A673 (cell line): ENCODE measurements at regions not wholly inside any gene's neighbourhood (a gene's known extent, or its start where the extent isn't known, plus 50 kb on each side); places are given as distances from the start of the nearest gene placed in this dataset.
A peak's percentile ranks its signal among the peaks of the same experiment; 100 is the strongest.

ENCODE experiments used
- BruUV-seq: library from RNA; stranded (reverse); fragments of 400-500 nt; replicated peaks from 2 replicates; lab custom pipeline; 2021; lab: Mats Ljungman, UMichigan
- CTCF ChIA-PET: fragments of 300-600 bp; sonication (Branson Sonifier 250); formaldehyde crosslinking; loops from one replicate; lab custom pipeline; 2022; ENCODE audit warnings: antibody characterized with exemption; lab: Charles Lee
- POLR2A ChIA-PET: fragments of 300-600 bp; sonication (Branson Sonifier 250); formaldehyde crosslinking; loops from one replicate; lab custom pipeline; 2022; ENCODE audit warnings: antibody characterized with exemption; ENCODE audit not compliant: low non-redundant PET; lab: Charles Lee
- DNase-seq: peaks from one replicate; pipeline ENCODE4 v3.0.0-alpha.2; 2015; ENCODE audit warnings: low spot score
- H3K27ac ChIP-seq: fragments of 200-600 bp; sonication (generic); 2 replicates; pipeline ENCODE4 v1.5.1; 2016; ENCODE audit warnings: mixed run types, low read depth, mild to moderate bottlenecking, mixed read lengths, antibody characterized with exemption, low read length; ENCODE audit not compliant: poor library complexity, severe bottlenecking
- H3K27me3 ChIP-seq: fragments of 200-600 bp; sonication (generic); replicated peaks from 2 replicates; pipeline ENCODE4 v1.6.1; 2017; ENCODE audit warnings: mixed run types, low read depth, mild to moderate bottlenecking, mixed read lengths, antibody characterized with exemption, low read length; ENCODE audit not compliant: insufficient read depth, poor library complexity
- H3K36me3 ChIP-seq: fragments of 200-600 bp; sonication (generic); 2 replicates; pipeline ENCODE4 v1.6.1; 2016; ENCODE audit warnings: mixed run types, mild to moderate bottlenecking, mixed read lengths, antibody characterized with exemption, low read length; ENCODE audit not compliant: insufficient read depth, poor library complexity, severe bottlenecking
- H3K4me1 ChIP-seq: fragments of 200-600 bp; sonication (generic); 2 replicates; pipeline ENCODE4 v1.6.1; 2017; ENCODE audit warnings: mixed run types, mild to moderate bottlenecking, mixed read lengths, antibody characterized with exemption, low read length; ENCODE audit not compliant: insufficient read depth, poor library complexity, severe bottlenecking
- H3K4me3 ChIP-seq: fragments of 200-600 bp; sonication (generic); 2 replicates; pipeline ENCODE4 v1.5.1; 2016; ENCODE audit warnings: low read depth, mixed run types, mild to moderate bottlenecking, mixed read lengths, low read length; ENCODE audit not compliant: poor library complexity, severe bottlenecking
- H3K9me3 ChIP-seq: fragments of 200-600 bp; sonication (generic); 2 replicates; pipeline ENCODE4 v1.6.1; 2016; ENCODE audit warnings: mixed run types, low read depth, mild to moderate bottlenecking, mixed read lengths, antibody characterized with exemption, low read length; ENCODE audit not compliant: poor library complexity, severe bottlenecking
- CTCF ChIP-seq: fragments of 300-800, 200-600 bp; sonication (generic); conservative IDR thresholded peaks from 2 replicates; pipeline ENCODE4 v1.5.1; 2017; ENCODE audit warnings: low read depth, mild to moderate bottlenecking, antibody characterized with exemption, low read length, moderate library complexity, mixed read lengths
- EZH2 ChIP-seq: fragments of 200-600 bp; sonication (generic); IDR thresholded peaks from 2 replicates; pipeline ENCODE4 v1.6.1; 2017; ENCODE audit warnings: borderline replicate concordance, low read depth, mild to moderate bottlenecking, mixed read lengths, antibody characterized with exemption, low read length; ENCODE audit not compliant: poor library complexity, severe bottlenecking
- intact Hi-C: fragments of 100-400 bp; cut with micrococcal nuclease; formaldehyde crosslinking; loops from one replicate; pipeline ENCODE4 v1.10.0; 2022; ENCODE audit not compliant: unreplicated experiment

GRCh38 chr14:28870033-28870564 is 103.5 kb downstream of the FOXG1 start:
- ChIA-PET CTCF (no interaction called here), POLR2A (no interaction called here)
- Histone ChIP-seq H3K4me3 (no peak overlapping the region), H3K27me3 (peaks cover 7% of the 10 kb centered on the region), H3K36me3 (no peaks in the 10 kb centered on the region), H3K4me1 (no peaks in the 10 kb centered on the region), H3K27ac (no peak overlapping the region), H3K9me3 (no peaks in the 10 kb centered on the region)
- BruUV-seq, result no TSS peak
- intact Hi-C loops, result no loop called here
- no peak for DNase-seq
- TF ChIP-seq EZH2, result no peak
- TF ChIP-seq CTCF, result no peak

- intact Hi-C loops, result no loop called here
- no peak overlapping the region for H3K4me3 ChIP-seq
- H3K36me3 ChIP-seq, result no peaks in the 10 kb centered on the region
- no peaks in the 10 kb centered on the region for H3K9me3 ChIP-seq
- DNase-seq, result peak; percentile 1
- no peaks in the 10 kb centered on the region for H3K4me1 ChIP-seq
- no TSS peak for BruUV-seq
- peaks cover 30% of the 10 kb centered on the region for H3K27me3 ChIP-seq
- no peak overlapping the region for H3K27ac ChIP-seq
- TF ChIP-seq CTCF (no peak), EZH2 (no peak)
- CTCF ChIA-PET, result no interaction called here
- POLR2A ChIA-PET, result no interaction called here
These were observed 109.5 kb downstream of the FOXG1 start for GRCh38 chr14:28875934-28876571.

- Histone ChIP-seq H3K27ac (no peak overlapping the region), H3K27me3 (peaks cover 33% of the 10 kb centered on the region), H3K4me3 (no peak overlapping the region), H3K4me1 (no peaks in the 10 kb centered on the region), H3K9me3 (no peaks in the 10 kb centered on the region), H3K36me3 (no peaks in the 10 kb centered on the region)
- intact Hi-C loops, result no loop called here
- ChIA-PET POLR2A (no interaction called here), CTCF (no interaction called here)
- no TSS peak for BruUV-seq
- TF ChIP-seq EZH2, result no peak
- TF ChIP-seq CTCF, result no peak
- DNase-seq, result no peak
These were observed 110.0 kb downstream of the FOXG1 start for GRCh38 chr14:28876572-28876945.
